B cell (primary cell): ENCODE measurements at regions not wholly inside any gene's neighbourhood (a gene's known extent, or its start where the extent isn't known, plus 50 kb on each side); places are given as distances from the start of the nearest gene placed in this dataset.

ENCODE experiments used
- ATAC-seq: fragments of 200-7000 bp; cut with Tn5 transposase; one replicate; pipeline ENCODE4 v1.10.0; 2021; ENCODE audit warnings: low read depth, mild to moderate bottlenecking, moderate number of reproducible peaks, moderate library complexity
- CTCF ChIA-PET: fragments of 350-600 bp; sonication (Branson Sonifier 250); formaldehyde crosslinking; loops from one replicate; lab custom pipeline; 2021; ENCODE audit warnings: antibody characterized with exemption, inconsistent platforms; lab: Charles Lee
- POLR2A ChIA-PET: fragments of 350-600 bp; sonication (Branson Sonifier 250); formaldehyde crosslinking; loops from one replicate; lab custom pipeline; 2021; ENCODE audit warnings: antibody characterized with exemption; lab: Charles Lee
- DNase-seq: peaks from one replicate; pipeline ENCODE4 v3.0.0; 2013
- H2AFZ ChIP-seq: 2 replicates; pipeline ENCODE4 v1.6.1; 2012; ENCODE audit warnings: mild to moderate bottlenecking, low read depth, low read length; ENCODE audit not compliant: insufficient read depth, poor library complexity, severe bottlenecking
- H3K27ac ChIP-seq, 2 donors: 1 replicate in 1 of 2; 2 replicates in 1 of 2; pipeline ENCODE4 v1.5.1; 2012 to 2013; ENCODE audit warnings: low read length in 2 of 2, mild to moderate bottlenecking in 2 of 2, moderate library complexity in 1 of 2
- H3K27me3 ChIP-seq, 4 experiments: fragments of 200-600 bp in 1 of 4; sonication (generic) in 1 of 4; replicated peaks in 1 of 4; 1 replicate in 2 of 4; 2 replicates in 2 of 4; pipeline versions ENCODE4 v1.6.1 to v1.7.0; 2013 to 2016; ENCODE audit warnings: low read length in 3 of 4, mild to moderate bottlenecking in 2 of 4, mixed read lengths in 1 of 4, moderate library complexity in 1 of 4; ENCODE audit not compliant: insufficient read depth in 4 of 4, control insufficient read depth in 3 of 4; ENCODE audit errors: control extremely low read depth in 1 of 4
- H3K36me3 ChIP-seq, 2 experiments: replicated peaks in 1 of 2; 1 replicate in 1 of 2; 2 replicates in 1 of 2; pipeline versions ENCODE4 v1.6.1 to v1.7.1; 2013; ENCODE audit warnings: low read length in 1 of 2; ENCODE audit not compliant: insufficient read depth in 2 of 2, control insufficient read depth in 1 of 2; ENCODE audit errors: control extremely low read depth in 1 of 2, extremely low read depth in 1 of 2
- H3K4me1 ChIP-seq, 2 donors: fragments of 200-600 bp in 1 of 2; sonication (generic) in 1 of 2; 1 replicate in 1 of 2; 2 replicates in 1 of 2; pipeline versions ENCODE4 v1.5.1 to v1.6.1; 2013 to 2017; ENCODE audit warnings: low read length in 2 of 2; ENCODE audit not compliant: control insufficient read depth in 2 of 2, insufficient read depth in 2 of 2
- H3K4me2 ChIP-seq: replicated peaks from 2 replicates; pipeline ENCODE3; 2012; ENCODE audit warnings: mild to moderate bottlenecking, low read depth, low read length; ENCODE audit not compliant: poor library complexity, severe bottlenecking
- H3K4me3 ChIP-seq, 5 experiments: fragments of 200-600 bp in 1 of 5; sonication (generic) in 1 of 5; 1 replicate in 3 of 5; 2 replicates in 2 of 5; pipeline versions ENCODE4 v1.5.1 to v1.7.0; 2011 to 2016; ENCODE audit warnings: low read length in 4 of 5, mild to moderate bottlenecking in 4 of 5, low read depth in 2 of 5, control low read depth in 1 of 5, moderate library complexity in 1 of 5; ENCODE audit not compliant: insufficient read depth in 1 of 5; ENCODE audit errors: control extremely low read depth in 1 of 5, extremely low read depth in 1 of 5
- H3K79me2 ChIP-seq: fragments of 200-600 bp; sonication (generic); one replicate; pipeline ENCODE4 v1.6.0; 2016; ENCODE audit warnings: low read length; ENCODE audit not compliant: control insufficient read depth, insufficient read depth
- H3K9ac ChIP-seq: fragments of 200-600 bp; sonication (generic); 2 replicates; pipeline ENCODE4 v1.6.1; 2017; ENCODE audit warnings: mild to moderate bottlenecking, low read length, moderate library complexity
- H3K9me3 ChIP-seq, 3 donors: one replicate each; pipeline versions ENCODE4 v1.6.1 to v1.7.1; 2013; ENCODE audit warnings: low read length in 2 of 3; ENCODE audit not compliant: control insufficient read depth in 2 of 3, insufficient read depth in 1 of 3; ENCODE audit errors: control extremely low read depth in 1 of 3
- H4K20me1 ChIP-seq: 2 replicates; pipeline ENCODE4 v1.6.0; 2012; ENCODE audit warnings: mild to moderate bottlenecking, low read length; ENCODE audit not compliant: insufficient read depth, control insufficient read depth, poor library complexity, severe bottlenecking
- H3K27ac Mint-ChIP-seq: one replicate; pipeline ENCODE4 v1.8.0; 2021; ENCODE audit warnings: mixed read lengths
- H3K27me3 Mint-ChIP-seq: one replicate; pipeline ENCODE4 v1.8.0; 2021; ENCODE audit warnings: mixed read lengths
- H3K4me1 Mint-ChIP-seq: one replicate; pipeline ENCODE4 v1.8.0; 2021; ENCODE audit warnings: mixed read lengths
- H3K4me3 Mint-ChIP-seq: one replicate; pipeline ENCODE4 v1.8.0; 2021; ENCODE audit warnings: mixed read lengths
- H3K9me3 Mint-ChIP-seq: one replicate; pipeline ENCODE4 v1.8.0; 2022; ENCODE audit warnings: mixed read lengths; ENCODE audit not compliant: insufficient read depth
- CTCF ChIP-seq: fragments of 200-600 bp; IDR thresholded peaks from one replicate; pipeline ENCODE4 v1.8.0; 2022; ENCODE audit warnings: antibody characterized with exemption, mild to moderate bottlenecking
- EZH2 ChIP-seq: IDR thresholded peaks from 2 replicates; pipeline ENCODE4 v1.6.1; 2012; ENCODE audit warnings: borderline replicate concordance, low read depth, mild to moderate bottlenecking, moderate library complexity, low read length; ENCODE audit not compliant: insufficient read depth, poor library complexity, severe bottlenecking
- WGBS: methylation state at CpG from one replicate; pipeline ENCODE4 v1.1.5; 2013; ENCODE audit warnings: missing lambda C conversion rate; ENCODE audit not compliant: insufficient coverage; 5-methylcytosine and 5-hydroxymethylcytosine counted together
- intact Hi-C: fragments of 100-400 bp; cut with micrococcal nuclease; formaldehyde crosslinking; loops from one replicate; pipeline ENCODE4 v1.10.0; 2022

- ATAC-seq, result peak; percentile 97
- Mint-ChIP-seq H3K4me3 (peak overlapping the region; percentile 75), H3K27me3 (no peaks in the 10 kb centered on the region), H3K4me1 (peaks cover 24% of the 10 kb centered on the region), H3K9me3 (no peaks in the 10 kb centered on the region), H3K27ac (peak overlapping the region; percentile 81)
- CTCF ChIA-PET, result no interaction called here
- 41% methylated on average over 5 of the region's 8 CpGs for WGBS
- intact Hi-C loops, result loop anchor here (10.0 kb wide), 1 partner anchor 98 kb away; the partner anchor contains the start of gene PPP2R5A
- H4K20me1 ChIP-seq, result no peaks in the 10 kb centered on the region
- peak overlapping the region; percentile 77 for H2AFZ ChIP-seq
- peak overlapping the region; percentile 63 for H3K4me2 ChIP-seq
- peak overlapping the region; percentile 31 to 67 for H3K27ac ChIP-seq
- no peaks in the 10 kb centered on the region for H3K27me3 ChIP-seq
- TF ChIP-seq EZH2 (no peak), CTCF (no peak)
- H3K36me3 ChIP-seq, result no peaks in the 10 kb centered on the region
- peak; percentile 72 for DNase-seq
- POLR2A ChIA-PET, result no interaction called here
- H3K4me1 ChIP-seq, result peaks cover 26 to 27% of the 10 kb centered on the region in 2 donors
- peak overlapping the region; percentile 58 for H3K9ac ChIP-seq
- peak overlapping the region in 2 of 5 experiments; percentile 18 to 49 for H3K4me3 ChIP-seq
- H3K79me2 ChIP-seq, result no peaks in the 10 kb centered on the region
- no peaks in the 10 kb centered on the region for H3K9me3 ChIP-seq
These were observed 98.6 kb upstream of the PPP2R5A start for GRCh38 chr1:212186427-212187207.
